ENCODE measurements at regions not wholly inside any gene's neighbourhood (a gene's known extent, or its start where the extent isn't known, plus 50 kb on each side); places are given as distances from the start of the nearest gene placed in this dataset.

DNA sequence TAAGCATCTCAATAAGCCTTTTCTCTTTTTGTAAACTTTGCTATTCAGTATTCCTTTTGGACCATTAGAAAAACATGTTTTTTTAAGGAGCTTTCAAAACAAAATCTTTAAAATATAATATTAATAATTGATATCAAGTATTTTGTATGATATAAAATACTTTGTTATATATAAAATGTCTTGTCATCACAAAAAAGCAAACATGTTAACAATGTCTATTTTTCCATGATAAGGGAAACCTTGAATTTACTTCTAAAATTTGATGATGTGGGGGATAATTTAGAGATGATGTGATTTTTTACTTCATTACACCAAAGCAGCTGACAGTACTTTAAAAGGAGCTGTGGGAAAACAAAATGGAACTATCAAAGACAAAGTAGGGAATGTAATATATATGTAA, 887.7 kb downstream of the SI start:
- FAIRE-seq (no peak), DNase-seq (ENCODE audit: insufficient read length, low spot score) (no peak)

DNA sequence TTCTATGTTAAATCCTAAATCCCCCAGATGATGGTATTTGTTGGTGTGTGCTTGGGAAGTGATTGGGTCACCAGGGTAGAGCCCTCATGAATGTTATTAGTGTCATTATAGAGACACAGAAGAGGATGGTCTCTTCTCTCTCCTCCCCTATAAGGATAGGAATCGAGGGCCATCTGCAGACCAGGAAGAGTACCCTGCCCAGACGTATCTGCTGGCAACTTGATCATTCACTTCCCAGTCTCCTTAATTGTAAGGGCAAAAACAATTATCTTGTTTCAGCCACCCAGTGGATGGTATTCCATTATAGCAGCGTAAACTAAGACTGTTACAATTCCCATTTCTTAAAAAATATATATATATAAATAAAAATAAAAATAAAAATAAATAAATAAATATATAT, 892.2 kb downstream of the SI start:
- FAIRE-seq (no peak), DNase-seq (ENCODE audit: insufficient read length, low spot score) (no peak)

- FAIRE-seq (no peak), DNase-seq (ENCODE audit: insufficient read length, low spot score) (no peak)
Observed at GRCh38 chr3:164179110-164179774, 899.1 kb downstream of the SI start.

GRCh38 chr3:164174059-164174458, 904.2 kb downstream of the SI start:
- DNase-seq (ENCODE audit: insufficient read length, low spot score) (no peak), FAIRE-seq (no peak)

DNA sequence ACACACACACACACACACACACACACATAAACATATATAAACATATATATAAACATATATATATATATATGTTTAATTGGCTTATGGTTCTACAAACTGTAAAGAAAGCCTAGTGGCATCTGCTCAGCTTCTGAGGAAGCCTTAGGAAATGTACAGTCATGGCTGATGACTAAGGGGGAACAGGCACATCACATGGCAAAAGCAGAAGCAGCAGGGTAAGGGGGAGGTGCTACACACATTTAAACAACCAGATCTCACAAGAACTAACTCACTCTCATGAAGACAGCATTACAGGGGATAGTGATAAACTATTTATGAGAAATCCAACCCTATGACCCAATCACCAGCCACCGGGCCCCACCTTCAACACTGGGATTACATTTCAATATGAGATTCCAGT, 922.9 kb downstream of the SI start:
- FAIRE-seq: no peak
- no peak for DNase-seq (ENCODE audit: insufficient read length, low spot score)

DNA sequence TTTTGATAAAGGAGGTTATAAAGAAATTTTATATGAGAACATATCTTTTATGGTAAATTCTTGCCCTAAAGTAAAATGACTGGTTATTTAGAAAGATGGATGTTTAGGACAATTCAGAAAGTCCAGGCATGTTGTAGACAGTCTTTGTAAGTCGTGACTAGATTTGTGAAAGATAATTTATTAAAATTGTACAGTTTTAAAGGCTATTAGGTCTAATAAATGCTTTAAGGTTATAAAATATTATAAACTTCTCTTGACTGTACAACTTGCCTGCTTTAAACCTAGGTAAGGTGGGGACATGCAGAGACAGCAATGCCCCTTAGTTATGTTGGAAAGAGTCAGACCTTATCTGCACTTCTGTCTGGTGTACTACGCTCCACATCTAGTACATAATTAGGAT, 933.5 kb downstream of the SI start:
- FAIRE-seq (no peak), DNase-seq (ENCODE audit: insufficient read length, low spot score) (no peak)

DNA sequence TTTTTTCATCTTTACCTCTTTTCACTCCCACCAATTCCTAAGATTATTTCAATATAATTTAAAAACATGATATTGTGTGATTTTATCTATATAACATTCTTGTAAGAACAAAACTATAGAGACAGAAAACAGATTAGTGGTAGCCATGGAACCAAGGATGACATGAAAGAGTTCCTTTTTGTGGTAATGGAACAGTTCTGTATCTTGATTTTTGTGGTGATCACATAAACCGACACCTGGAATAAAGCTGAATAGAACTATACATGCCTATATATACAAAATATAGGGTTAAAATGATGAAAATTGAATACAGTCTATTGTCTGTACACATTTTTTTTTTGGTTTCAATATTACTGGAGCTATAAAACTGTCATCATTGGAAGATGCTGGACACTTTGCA, 945.4 kb downstream of the SI start:
- FAIRE-seq (no peak), DNase-seq (ENCODE audit: insufficient read length, low spot score) (no peak)

GRCh38 chr3:164113371-164114332, 964.6 kb downstream of the SI start:
- FAIRE-seq (no peak), DNase-seq (ENCODE audit: insufficient read length, low spot score) (no peak)

GRCh38 chr3:164096352-164096751, 981.9 kb downstream of the SI start:
- FAIRE-seq: no peak
- no peak for DNase-seq (ENCODE audit: insufficient read length, low spot score)

GRCh38 chr3:164095949-164096348, 982.3 kb downstream of the SI start:
- no peak for FAIRE-seq
- no peak for DNase-seq (ENCODE audit: insufficient read length, low spot score)

- FAIRE-seq (no peak), DNase-seq (ENCODE audit: insufficient read length, low spot score) (no peak)
Observed at GRCh38 chr3:164095279-164095678, 983.0 kb downstream of the SI start.

DNA sequence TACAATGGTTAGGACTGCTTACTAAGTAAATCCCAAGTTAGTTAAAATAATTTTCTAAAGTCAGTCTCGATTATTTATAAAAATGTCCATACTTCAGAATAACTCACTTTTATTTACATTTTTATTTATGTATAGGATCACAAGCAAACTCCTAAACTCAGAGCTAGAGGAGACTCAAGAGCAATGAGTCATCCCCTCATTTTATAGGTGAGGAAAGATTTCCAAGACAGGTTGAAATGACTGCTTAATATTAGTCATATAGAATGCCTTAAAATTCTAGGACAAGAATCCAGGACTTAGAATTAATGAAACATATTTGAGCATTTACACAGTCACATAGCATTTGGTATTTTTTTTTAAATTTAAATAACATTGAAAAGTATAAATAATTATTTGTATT, 983.8 kb downstream of the SI start:
- no peak for FAIRE-seq
- DNase-seq (ENCODE audit: insufficient read length, low spot score): no peak

- no peak for FAIRE-seq
- DNase-seq (ENCODE audit: insufficient read length, low spot score): no peak
Observed at GRCh38 chr3:164080208-164080607, 998.1 kb downstream of the SI start.

DNA sequence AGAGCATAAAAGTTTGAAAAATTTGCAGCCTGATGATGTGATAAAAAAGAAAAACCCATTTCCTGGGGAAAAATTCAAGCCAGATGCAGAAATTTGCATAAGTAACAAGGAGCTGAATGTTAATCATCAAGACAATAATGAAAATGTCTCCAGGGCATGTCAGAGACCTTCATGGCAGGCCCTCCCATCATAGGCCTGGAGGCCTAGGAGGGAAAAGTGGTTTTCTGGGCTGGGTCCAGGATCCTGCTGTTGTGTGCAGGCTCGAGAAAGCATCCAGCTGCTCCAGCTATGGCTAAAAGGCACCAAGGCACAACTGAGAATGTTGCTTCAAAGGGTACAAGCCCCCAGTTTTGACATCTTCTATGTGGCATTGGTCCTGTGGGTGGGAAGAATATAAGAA, 1014.0 kb downstream of the SI start:
- no peak for FAIRE-seq
- DNase-seq (ENCODE audit: insufficient read length, low spot score): no peak

- FAIRE-seq (no peak), DNase-seq (ENCODE audit: insufficient read length, low spot score) (no peak)
Observed at GRCh38 chr3:164060923-164061322, 1017.4 kb downstream of the SI start.

DNA sequence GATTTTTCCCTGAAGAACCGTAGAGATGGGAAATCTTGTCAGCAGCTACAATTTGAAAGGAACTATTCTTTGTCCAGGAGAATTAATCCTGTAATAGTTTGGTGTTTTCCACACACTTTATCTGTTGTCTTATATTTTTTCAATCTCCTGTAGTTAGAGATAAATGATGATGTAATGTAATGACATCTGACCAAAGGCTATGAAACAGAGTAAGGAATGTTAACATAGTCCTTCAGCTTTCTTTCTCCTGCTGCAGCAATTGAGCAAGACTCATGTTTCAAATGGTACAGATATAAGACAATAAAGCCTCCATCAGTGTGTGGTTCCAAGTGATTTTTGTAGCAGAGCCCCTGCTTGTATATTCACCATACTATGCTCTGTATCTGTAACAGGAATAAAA, 1028.4 kb downstream of the SI start:
- no peak for FAIRE-seq
- no peak for DNase-seq (ENCODE audit: insufficient read length, low spot score)

DNA sequence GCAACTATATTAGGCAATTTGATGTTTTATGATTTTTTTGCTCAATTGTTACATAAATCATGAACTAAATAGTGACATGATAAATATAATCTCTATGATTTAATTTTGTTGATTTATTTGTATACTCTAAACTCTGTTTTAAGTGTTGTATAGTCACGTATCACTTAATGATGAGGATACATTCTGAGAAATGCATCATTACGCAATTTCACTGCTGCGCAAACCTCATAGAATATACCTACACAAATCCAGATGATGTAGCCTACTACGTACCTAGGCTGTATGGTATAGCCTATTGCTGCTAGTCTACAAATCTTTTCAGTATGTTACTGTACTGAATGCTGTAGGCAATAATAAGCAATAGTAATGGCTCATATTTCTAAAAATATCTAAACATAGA, 1029.8 kb downstream of the SI start:
- FAIRE-seq (no peak), DNase-seq (ENCODE audit: insufficient read length, low spot score) (no peak)

GRCh38 chr3:164040991-164041390, 1037.3 kb downstream of the SI start:
- DNase-seq (ENCODE audit: insufficient read length, low spot score) (no peak), FAIRE-seq (no peak)

DNA sequence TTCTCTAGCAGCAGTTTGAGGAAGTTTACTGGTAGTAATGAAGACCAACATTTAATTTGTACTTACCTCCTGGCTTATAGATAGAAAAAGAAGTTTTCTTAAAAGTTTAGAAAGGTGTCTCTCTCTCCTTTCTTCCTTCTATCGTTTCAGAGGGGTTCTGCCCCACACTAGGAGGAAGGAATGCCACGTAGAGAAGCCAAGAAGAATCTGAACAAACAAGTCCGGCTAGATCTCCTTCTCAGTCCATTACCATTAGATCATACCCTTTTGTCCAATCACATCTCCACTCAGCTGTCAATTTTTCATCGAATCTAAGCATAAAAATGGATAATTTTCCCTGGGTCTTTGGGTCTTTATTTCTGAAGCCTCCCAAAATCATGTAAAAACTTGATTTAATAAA, 1048.1 kb downstream of the SI start:
- FAIRE-seq: no peak
- no peak for DNase-seq (ENCODE audit: insufficient read length, low spot score)

DNA sequence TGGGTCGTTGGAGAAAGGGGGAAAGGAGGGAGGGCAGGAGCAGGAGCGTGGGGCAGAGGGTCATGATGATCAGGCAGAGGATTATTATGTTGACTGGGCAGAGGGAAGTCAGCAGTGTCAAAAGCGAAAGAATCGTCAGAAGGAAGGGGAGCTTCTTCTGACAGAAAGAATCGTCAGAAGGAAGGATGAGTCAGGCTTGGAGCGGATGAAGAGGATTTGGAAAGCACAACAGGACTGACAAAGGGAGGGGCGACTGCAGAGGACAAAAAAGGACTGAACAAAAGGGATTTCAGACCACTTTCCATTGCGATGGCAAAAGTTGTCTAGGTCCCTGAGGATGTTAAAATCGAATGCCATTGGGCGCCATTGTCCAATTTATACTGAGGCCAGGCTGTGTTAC, 1053.5 kb downstream of the SI start:
- DNase-seq (ENCODE audit: insufficient read length, low spot score) (no peak), FAIRE-seq (no peak)

DNA sequence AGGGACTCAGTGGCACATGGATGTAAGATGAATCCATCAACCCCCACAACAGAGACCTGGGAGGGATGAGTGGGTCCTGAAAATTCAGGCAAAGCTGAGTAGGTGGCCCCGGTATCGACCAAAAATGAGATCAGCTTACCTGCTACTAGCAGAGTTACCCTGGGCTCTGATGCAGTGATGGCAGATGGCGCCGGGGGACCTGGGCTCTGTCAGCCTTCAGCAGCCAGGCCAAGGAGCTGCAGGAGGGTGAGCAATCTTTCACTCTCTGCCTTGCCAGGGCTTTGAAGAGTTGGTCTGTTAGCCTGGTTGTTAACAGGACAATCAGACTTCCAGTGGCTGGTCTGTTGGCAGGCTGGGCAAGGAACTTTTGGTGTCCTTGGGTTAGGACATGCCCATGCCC, 1054.8 kb downstream of the SI start:
- no peak for DNase-seq (ENCODE audit: insufficient read length, low spot score)
- FAIRE-seq: no peak

GRCh38 chr3:164018500-164018899, 1059.8 kb downstream of the SI start:
- no peak for FAIRE-seq
- no peak for DNase-seq (ENCODE audit: insufficient read length, low spot score)
